ENCODE measurements at regions not wholly inside any gene's neighbourhood (a gene's known extent, or its start where the extent isn't known, plus 50 kb on each side); places are given as distances from the start of the nearest gene placed in this dataset.
"Not testable (repeated sequence)": the region's sequence is repeated elsewhere in the genome, so short reads cannot be mapped to it uniquely, and the experiment has no call there.

GRCh38 chr7:106584914-106585759, 75.8 kb downstream of the CCDC71L start:
- no peak for DNase-seq
- intact Hi-C loops (cut with DNase I): no loop called here
- ATAC-seq: no peak

GRCh38 chr7:106583706-106584690, 77.0 kb downstream of the CCDC71L start:
- ATAC-seq (no peak), DNase-seq (no peak)
- intact Hi-C loops (cut with DNase I): no loop called here

- intact Hi-C loops (cut with DNase I): no loop called here
- DNase-seq (no peak), ATAC-seq (no peak)
Measured at GRCh38 chr7:106583100-106583499, 77.9 kb downstream of the CCDC71L start.

- ATAC-seq: no peak
Measured at GRCh38 chr7:106582365-106582764, 78.6 kb downstream of the CCDC71L start.

GRCh38 chr7:106579086-106579485, 81.9 kb downstream of the CCDC71L start:
- ATAC-seq; DNase-seq; intact Hi-C loops (cut with DNase I): not testable (repeated sequence)

More at GRCh38 chr7:106582365-106582764, 78.6 kb downstream of the CCDC71L start:
- no peak for DNase-seq
- intact Hi-C loops (cut with DNase I): no loop called here

- ATAC-seq (no peak), DNase-seq (no peak)
- intact Hi-C loops (cut with DNase I): no loop called here
Measured at GRCh38 chr7:106575138-106575823, 85.7 kb downstream of the CCDC71L start.

GRCh38 chr7:106573738-106574137, 87.2 kb downstream of the CCDC71L start:
- ATAC-seq (no peak), DNase-seq (no peak)
- intact Hi-C loops (cut with DNase I): no loop called here

- DNase-seq (no peak), ATAC-seq (no peak)
- intact Hi-C loops (cut with DNase I): no loop called here
Measured at GRCh38 chr7:106573125-106573663, 87.8 kb downstream of the CCDC71L start.

- ATAC-seq: no peak
- intact Hi-C loops (cut with DNase I): no loop called here
- no peak for DNase-seq
Measured at GRCh38 chr7:106572394-106573124, 88.4 kb downstream of the CCDC71L start.

- no peak for DNase-seq
- intact Hi-C loops (cut with DNase I): no loop called here
- ATAC-seq: no peak
Measured at GRCh38 chr7:106571563-106571962, 89.4 kb downstream of the CCDC71L start.

- intact Hi-C loops (cut with DNase I): no loop called here
- no peak for ATAC-seq
- no peak for DNase-seq
Measured at GRCh38 chr7:106570948-106571418, 90.0 kb downstream of the CCDC71L start.

GRCh38 chr7:106570146-106570545, 90.8 kb downstream of the CCDC71L start:
- intact Hi-C loops (cut with DNase I): no loop called here
- ATAC-seq: no peak
- DNase-seq: no peak

GRCh38 chr7:106569500-106569929, 91.4 kb downstream of the CCDC71L start:
- ATAC-seq: no peak
- no peak for DNase-seq
- intact Hi-C loops (cut with DNase I): no loop called here

- intact Hi-C loops (cut with DNase I): no loop called here
- ATAC-seq (peak; percentile 47 to 72), DNase-seq (no peak)
Measured at GRCh38 chr7:106568680-106569499, 92.1 kb downstream of the CCDC71L start.

- intact Hi-C loops (cut with DNase I): no loop called here
- DNase-seq (no peak), ATAC-seq (no peak)
Measured at GRCh38 chr7:106568002-106568679, 92.8 kb downstream of the CCDC71L start.

GRCh38 chr7:106567204-106568001, 93.6 kb downstream of the CCDC71L start:
- DNase-seq: not testable (repeated sequence)

More at GRCh38 chr7:106567204-106568001, 93.6 kb downstream of the CCDC71L start:
- ATAC-seq; intact Hi-C loops (cut with DNase I): not testable (repeated sequence)
